Sigmoid colon (tissue), 4 donors: ENCODE measurements at regions not wholly inside any gene's neighbourhood (a gene's known extent, or its start where the extent isn't known, plus 50 kb on each side); places are given as distances from the start of the nearest gene placed in this dataset.

ENCODE experiments used
- EP300 ChIP-seq, 4 donors: sonication (generic); formaldehyde crosslinking; IDR thresholded peaks; one replicate each; pipeline ENCODE4 v1.6.1; 2017; ENCODE audit warnings: antibody characterized with exemption in 4 of 4
- POLR2A ChIP-seq, 2 donors: fragments of 450-650 bp; IDR thresholded peaks; one replicate each; pipeline ENCODE4 v1.6.1; 2016; ENCODE audit warnings: antibody characterized with exemption in 2 of 2, mild to moderate bottlenecking in 2 of 2, moderate library complexity in 2 of 2
- POLR2AphosphoS5 ChIP-seq, 4 donors: sonication (generic); formaldehyde crosslinking; IDR thresholded peaks; one replicate each; pipeline ENCODE4 v1.6.1; 2017; ENCODE audit warnings: antibody characterized with exemption in 4 of 4
- TF ChIP-seq, protein P1 (sequence below), 4 experiments: fragments of 450-650 bp in 3 of 4; fragments of 200-600 bp in 1 of 4; IDR thresholded peaks; one replicate each; pipeline ENCODE4 v1.5.1; 2016 to 2019; ENCODE audit warnings: antibody characterized with exemption in 4 of 4, mild to moderate bottlenecking in 3 of 4, moderate library complexity in 2 of 4

DNA sequence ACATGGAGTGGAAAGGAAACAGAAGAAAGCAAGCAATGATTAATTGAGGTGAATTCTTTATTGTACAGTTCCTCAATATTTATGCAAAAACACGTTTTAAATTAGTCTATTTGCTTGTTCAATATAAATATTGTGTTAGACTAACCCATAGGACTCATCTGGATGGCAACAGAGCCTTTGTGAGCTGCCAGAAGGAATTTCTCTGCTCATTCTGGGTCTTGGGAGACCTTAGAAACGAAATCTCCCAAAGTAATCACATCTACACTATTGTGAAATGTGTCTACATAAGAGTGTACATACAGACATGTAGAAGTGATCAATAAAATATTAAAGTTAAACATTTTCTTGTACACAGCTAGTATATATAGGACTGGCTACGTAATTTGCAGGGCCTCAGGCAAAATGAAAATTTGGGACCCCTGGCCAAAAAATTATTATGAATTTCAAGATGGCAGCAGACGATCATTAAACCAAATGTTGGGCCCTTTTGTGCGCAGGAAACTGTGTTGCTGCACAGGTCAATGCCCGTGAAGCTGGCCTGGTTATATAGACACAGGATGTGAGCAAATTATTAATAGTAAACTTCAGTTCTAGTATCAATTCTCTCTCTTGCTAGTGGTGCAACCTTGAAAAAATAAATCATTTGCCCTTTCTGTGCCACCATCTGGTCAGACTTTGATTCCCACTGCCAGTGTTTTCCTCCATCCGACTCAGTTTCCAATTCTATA lies 83.3 kb downstream of the MINAR1 start:
- TF ChIP-seq, protein P1, sequence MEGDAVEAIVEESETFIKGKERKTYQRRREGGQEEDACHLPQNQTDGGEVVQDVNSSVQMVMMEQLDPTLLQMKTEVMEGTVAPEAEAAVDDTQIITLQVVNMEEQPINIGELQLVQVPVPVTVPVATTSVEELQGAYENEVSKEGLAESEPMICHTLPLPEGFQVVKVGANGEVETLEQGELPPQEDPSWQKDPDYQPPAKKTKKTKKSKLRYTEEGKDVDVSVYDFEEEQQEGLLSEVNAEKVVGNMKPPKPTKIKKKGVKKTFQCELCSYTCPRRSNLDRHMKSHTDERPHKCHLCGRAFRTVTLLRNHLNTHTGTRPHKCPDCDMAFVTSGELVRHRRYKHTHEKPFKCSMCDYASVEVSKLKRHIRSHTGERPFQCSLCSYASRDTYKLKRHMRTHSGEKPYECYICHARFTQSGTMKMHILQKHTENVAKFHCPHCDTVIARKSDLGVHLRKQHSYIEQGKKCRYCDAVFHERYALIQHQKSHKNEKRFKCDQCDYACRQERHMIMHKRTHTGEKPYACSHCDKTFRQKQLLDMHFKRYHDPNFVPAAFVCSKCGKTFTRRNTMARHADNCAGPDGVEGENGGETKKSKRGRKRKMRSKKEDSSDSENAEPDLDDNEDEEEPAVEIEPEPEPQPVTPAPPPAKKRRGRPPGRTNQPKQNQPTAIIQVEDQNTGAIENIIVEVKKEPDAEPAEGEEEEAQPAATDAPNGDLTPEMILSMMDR (IDR thresholded peaks at IDR 0.05), result no peak
- TF ChIP-seq POLR2A (IDR thresholded peaks at IDR 0.05) (no peak), POLR2AphosphoS5 (IDR thresholded peaks at IDR 0.05) (no peak), EP300 (IDR thresholded peaks at IDR 0.05) (no peak)
